Activated CD4-positive, alpha-beta memory T cell treated with anti-CD3 and anti-CD28 coated beads, Interleukin-2, amount 10 ng/mL, durations not matched to agents 7 days and 5 days (primary cell): ENCODE measurements at regions not wholly inside any gene's neighbourhood (a gene's known extent, or its start where the extent isn't known, plus 50 kb on each side); places are given as distances from the start of the nearest gene placed in this dataset.

Experiments
- CTCF ChIA-PET: fragments of 350-600 bp; sonication (Branson Sonifier 250); formaldehyde crosslinking; loops from one replicate; lab custom pipeline; 2021; ENCODE audit warnings: antibody characterized with exemption, inconsistent platforms; lab: Charles Lee
- POLR2A ChIA-PET: fragments of 350-600 bp; sonication (Branson Sonifier 250); formaldehyde crosslinking; loops from one replicate; lab custom pipeline; 2021; ENCODE audit warnings: antibody characterized with exemption; lab: Charles Lee
- DNase-seq: peaks from one replicate; pipeline ENCODE4 v3.0.0-alpha.2; 2020
- H3K27ac Mint-ChIP-seq: one replicate; pipeline ENCODE4 v1.8.0; 2021; ENCODE audit warnings: mild to moderate bottlenecking, mixed read lengths
- H3K27me3 Mint-ChIP-seq: one replicate; pipeline ENCODE4 v1.8.0; 2021; ENCODE audit warnings: mixed read lengths
- H3K36me3 Mint-ChIP-seq: one replicate; pipeline ENCODE4 v1.8.0; 2021; ENCODE audit warnings: low read depth, mixed read lengths
- H3K4me1 Mint-ChIP-seq: one replicate; pipeline ENCODE4 v1.8.0; 2021; ENCODE audit warnings: mixed read lengths
- H3K4me3 Mint-ChIP-seq: one replicate; pipeline ENCODE4 v1.8.0; 2021; ENCODE audit warnings: mild to moderate bottlenecking, mixed read lengths
- H3K9me3 Mint-ChIP-seq: one replicate; pipeline ENCODE4 v1.8.0; 2021; ENCODE audit warnings: mixed read lengths

- Mint-ChIP-seq H3K36me3 (no peaks in the 10 kb centered on the region), H3K4me1 (no peaks in the 10 kb centered on the region), H3K4me3 (no peak overlapping the region), H3K27me3 (no peaks in the 10 kb centered on the region), H3K9me3 (no peaks in the 10 kb centered on the region), H3K27ac (no peak overlapping the region)
- POLR2A ChIA-PET = no interaction called here
- DNase-seq = no peak
- CTCF ChIA-PET = no interaction called here
Observed at GRCh38 chr13:111640006-111640405, 319.6 kb downstream of the TEX29 start.

- POLR2A ChIA-PET = no interaction called here
- Mint-ChIP-seq H3K4me1 (no peaks in the 10 kb centered on the region), H3K4me3 (no peak overlapping the region), H3K27ac (no peak overlapping the region), H3K9me3 (no peaks in the 10 kb centered on the region), H3K36me3 (no peaks in the 10 kb centered on the region), H3K27me3 (no peaks in the 10 kb centered on the region)
- no peak for DNase-seq
- CTCF ChIA-PET = no interaction called here
Observed at GRCh38 chr13:111640476-111640875, 320.0 kb downstream of the TEX29 start.

- ChIA-PET POLR2A (no interaction called here), CTCF (interaction anchor here (0.6 kb wide), 1 partner anchor 479 kb away, joined by 5 read pairs; no protein-coding TSS in a partner anchor)
- no peaks in the 10 kb centered on the region for H3K9me3 Mint-ChIP-seq
- DNase-seq = no peak
- H3K36me3 Mint-ChIP-seq = no peaks in the 10 kb centered on the region
- H3K4me3 Mint-ChIP-seq = no peak overlapping the region
- H3K27ac Mint-ChIP-seq = no peak overlapping the region
- H3K4me1 Mint-ChIP-seq = no peaks in the 10 kb centered on the region
- no peaks in the 10 kb centered on the region for H3K27me3 Mint-ChIP-seq
Observed at GRCh38 chr13:111642156-111642767, 321.8 kb downstream of the TEX29 start.

GRCh38 chr13:111644750-111645149 is 324.3 kb downstream of the TEX29 start:
- no peaks in the 10 kb centered on the region for H3K27me3 Mint-ChIP-seq
- ChIA-PET CTCF (no interaction called here), POLR2A (no interaction called here)
- no peaks in the 10 kb centered on the region for H3K9me3 Mint-ChIP-seq
- no peak for DNase-seq
- no peak overlapping the region for H3K27ac Mint-ChIP-seq
- H3K4me1 Mint-ChIP-seq = no peaks in the 10 kb centered on the region
- no peak overlapping the region for H3K4me3 Mint-ChIP-seq
- H3K36me3 Mint-ChIP-seq = no peaks in the 10 kb centered on the region

GRCh38 chr13:111645198-111645597 is 324.8 kb downstream of the TEX29 start:
- ChIA-PET POLR2A (no interaction called here), CTCF (no interaction called here)
- peaks cover 3% of the 10 kb centered on the region for H3K27me3 Mint-ChIP-seq
- H3K36me3 Mint-ChIP-seq = no peaks in the 10 kb centered on the region
- no peak for DNase-seq
- no peak overlapping the region for H3K4me3 Mint-ChIP-seq
- no peak overlapping the region for H3K27ac Mint-ChIP-seq
- H3K9me3 Mint-ChIP-seq = no peaks in the 10 kb centered on the region
- H3K4me1 Mint-ChIP-seq = no peaks in the 10 kb centered on the region

DNA sequence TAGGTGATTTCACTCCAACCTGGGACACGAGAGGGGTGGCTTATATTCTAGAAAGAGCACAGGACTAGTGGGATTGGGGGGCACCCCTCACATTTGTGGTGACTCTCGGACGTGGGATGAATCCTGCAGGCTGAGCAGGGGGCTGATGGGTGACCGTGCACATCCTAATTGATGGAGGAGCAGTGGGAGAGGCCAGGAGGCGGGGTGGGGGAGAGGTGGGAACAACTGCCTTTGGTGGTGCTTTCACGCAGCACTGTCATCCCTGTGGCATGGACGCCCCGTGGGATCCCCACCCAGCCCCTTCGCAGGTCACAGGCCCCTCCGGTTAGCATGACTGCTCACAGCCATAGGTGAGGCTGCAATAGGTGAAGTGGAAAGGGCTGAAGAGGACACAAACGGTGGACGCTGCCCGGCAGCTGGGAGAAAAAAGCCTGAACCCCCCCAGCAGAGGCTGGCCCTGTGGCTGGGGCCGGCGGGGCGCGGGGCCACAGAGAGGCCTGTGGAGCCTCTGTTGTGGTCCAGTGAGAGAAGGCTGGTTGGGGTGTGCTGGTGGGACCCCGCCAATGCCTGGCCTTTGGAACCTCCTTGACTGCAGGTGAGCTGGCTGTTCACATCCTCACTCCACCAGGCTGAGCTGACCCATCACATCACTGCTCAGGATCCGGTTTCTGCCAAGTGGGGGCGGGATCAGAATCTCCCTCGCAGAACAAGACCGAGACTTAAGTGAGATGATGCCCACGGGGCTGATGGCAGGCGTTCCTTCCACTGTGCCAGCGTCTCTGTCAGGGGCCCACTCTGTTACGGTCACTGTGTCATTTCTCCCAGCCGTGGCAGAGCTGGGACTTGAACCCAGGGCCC is 325.4 kb downstream of the TEX29 start:
- CTCF ChIA-PET = no interaction called here
- no peaks in the 10 kb centered on the region for H3K36me3 Mint-ChIP-seq
- H3K4me1 Mint-ChIP-seq = no peaks in the 10 kb centered on the region
- H3K27me3 Mint-ChIP-seq = peaks cover 3% of the 10 kb centered on the region
- no peak for DNase-seq
- no peak overlapping the region for H3K4me3 Mint-ChIP-seq
- POLR2A ChIA-PET = no interaction called here
- no peak overlapping the region for H3K27ac Mint-ChIP-seq
- no peaks in the 10 kb centered on the region for H3K9me3 Mint-ChIP-seq

DNA sequence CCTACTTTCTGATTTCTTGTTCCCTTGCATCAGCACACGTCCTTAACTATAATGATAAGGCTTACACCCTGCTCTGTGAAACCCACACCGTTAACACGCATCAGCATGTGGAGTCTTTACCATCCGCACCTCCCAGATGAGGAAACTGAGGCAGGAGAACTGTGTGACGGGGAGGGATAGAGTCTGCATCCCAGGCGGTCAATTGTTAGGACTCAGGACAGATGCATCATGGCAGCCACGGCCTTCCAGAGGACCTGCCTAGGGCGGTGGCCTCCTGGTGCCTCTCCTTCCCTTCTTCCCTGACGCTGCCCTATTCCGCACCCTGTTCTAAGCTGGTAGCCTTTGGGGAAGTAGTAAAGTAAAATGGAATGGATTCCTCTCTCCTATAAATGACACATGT is 326.0 kb downstream of the TEX29 start:
- H3K4me1 Mint-ChIP-seq = no peaks in the 10 kb centered on the region
- ChIA-PET POLR2A (no interaction called here), CTCF (no interaction called here)
- no peaks in the 10 kb centered on the region for H3K9me3 Mint-ChIP-seq
- H3K36me3 Mint-ChIP-seq = no peaks in the 10 kb centered on the region
- no peak for DNase-seq
- no peak overlapping the region for H3K4me3 Mint-ChIP-seq
- H3K27ac Mint-ChIP-seq = no peak overlapping the region
- peaks cover 5% of the 10 kb centered on the region for H3K27me3 Mint-ChIP-seq

GRCh38 chr13:111648885-111649284 is 328.4 kb downstream of the TEX29 start:
- POLR2A ChIA-PET = no interaction called here
- Mint-ChIP-seq H3K27me3 (peaks cover 5% of the 10 kb centered on the region), H3K4me1 (no peaks in the 10 kb centered on the region), H3K9me3 (no peaks in the 10 kb centered on the region), H3K4me3 (no peak overlapping the region), H3K27ac (no peak overlapping the region), H3K36me3 (no peaks in the 10 kb centered on the region)
- CTCF ChIA-PET = no interaction called here
- no peak for DNase-seq

GRCh38 chr13:111650626-111651025 is 330.2 kb downstream of the TEX29 start:
- CTCF ChIA-PET = no interaction called here

DNA sequence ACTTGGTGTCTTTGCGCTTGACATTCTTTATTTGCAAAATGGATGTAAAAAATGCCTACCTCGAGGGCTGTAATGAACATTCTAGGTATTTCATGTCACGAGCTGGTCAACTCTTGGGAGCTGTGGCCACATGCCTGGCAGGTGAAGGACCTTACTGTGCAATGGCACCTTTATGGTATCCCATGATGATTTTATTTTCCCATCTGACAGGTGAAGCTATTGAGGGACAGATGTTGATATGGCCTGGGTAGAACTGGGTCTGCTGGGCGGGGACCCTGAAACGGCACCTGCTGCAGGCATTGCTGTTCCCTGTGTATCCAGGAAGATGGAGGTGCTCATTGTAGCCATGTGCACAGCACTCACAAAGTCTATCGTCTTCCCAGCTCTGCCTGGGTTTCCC is 332.2 kb downstream of the TEX29 start:
- Mint-ChIP-seq H3K36me3 (no peaks in the 10 kb centered on the region), H3K4me3 (no peak overlapping the region), H3K27me3 (peaks cover 7% of the 10 kb centered on the region), H3K27ac (no peak overlapping the region), H3K9me3 (no peaks in the 10 kb centered on the region), H3K4me1 (no peaks in the 10 kb centered on the region)
- ChIA-PET POLR2A (no interaction called here), CTCF (no interaction called here)
- DNase-seq = no peak

More at GRCh38 chr13:111650626-111651025, 330.2 kb downstream of the TEX29 start:
- DNase-seq = no peak
- Mint-ChIP-seq H3K4me3 (no peak overlapping the region), H3K36me3 (no peaks in the 10 kb centered on the region), H3K27ac (no peak overlapping the region), H3K9me3 (no peaks in the 10 kb centered on the region), H3K27me3 (peaks cover 7% of the 10 kb centered on the region), H3K4me1 (no peaks in the 10 kb centered on the region)
- POLR2A ChIA-PET = no interaction called here

GRCh38 chr13:111654531-111654930 is 334.1 kb downstream of the TEX29 start:
- H3K4me1 Mint-ChIP-seq = no peaks in the 10 kb centered on the region
- ChIA-PET CTCF (no interaction called here), POLR2A (no interaction called here)
- H3K4me3 Mint-ChIP-seq = no peak overlapping the region
- H3K9me3 Mint-ChIP-seq = no peaks in the 10 kb centered on the region
- no peaks in the 10 kb centered on the region for H3K36me3 Mint-ChIP-seq
- no peak for DNase-seq
- no peak overlapping the region for H3K27ac Mint-ChIP-seq
- peaks cover 7% of the 10 kb centered on the region for H3K27me3 Mint-ChIP-seq

- no peak overlapping the region for H3K4me3 Mint-ChIP-seq
- no peak overlapping the region for H3K27ac Mint-ChIP-seq
- POLR2A ChIA-PET = no interaction called here
- CTCF ChIA-PET = no interaction called here
- no peaks in the 10 kb centered on the region for H3K36me3 Mint-ChIP-seq
- peaks cover 2% of the 10 kb centered on the region for H3K27me3 Mint-ChIP-seq
- H3K4me1 Mint-ChIP-seq = no peaks in the 10 kb centered on the region
- no peak for DNase-seq
- H3K9me3 Mint-ChIP-seq = no peaks in the 10 kb centered on the region
Observed at GRCh38 chr13:111656439-111656838, 336.0 kb downstream of the TEX29 start.

DNA sequence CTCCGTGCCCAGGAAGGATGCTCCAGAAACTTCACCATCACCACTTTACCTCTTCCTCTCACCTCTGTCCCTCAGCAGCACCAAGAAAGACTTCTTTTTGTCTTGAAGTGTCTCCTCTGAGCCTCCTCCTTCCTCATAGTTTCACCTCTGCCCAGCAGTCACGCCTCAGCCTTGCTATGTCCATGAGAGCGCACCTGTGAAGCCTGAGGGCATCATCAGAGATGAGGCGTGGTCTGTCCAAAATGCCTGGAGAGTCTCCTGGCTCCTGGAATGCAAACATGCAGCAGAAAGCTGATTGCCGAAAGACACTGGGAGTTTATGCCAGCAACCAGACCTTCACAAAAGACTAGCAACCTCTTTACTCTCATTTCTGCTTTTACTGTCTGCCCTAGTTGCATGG is 336.6 kb downstream of the TEX29 start:
- H3K4me3 Mint-ChIP-seq = no peak overlapping the region
- ChIA-PET POLR2A (no interaction called here), CTCF (no interaction called here)
- no peaks in the 10 kb centered on the region for H3K4me1 Mint-ChIP-seq
- H3K9me3 Mint-ChIP-seq = no peaks in the 10 kb centered on the region
- DNase-seq = no peak
- H3K27me3 Mint-ChIP-seq = peaks cover 2% of the 10 kb centered on the region
- H3K27ac Mint-ChIP-seq = no peak overlapping the region
- H3K36me3 Mint-ChIP-seq = no peaks in the 10 kb centered on the region
